GM23248 (cell line): ENCODE measurements at regions not wholly inside any gene's neighbourhood (a gene's known extent, or its start where the extent isn't known, plus 50 kb on each side); places are given as distances from the start of the nearest gene placed in this dataset.
A peak's percentile ranks its signal among the peaks of the same experiment; 100 is the strongest.

Source experiments
- DNase-seq: peaks from one replicate; pipeline ENCODE4 v3.0.0-alpha.2; 2015
- H2AFZ ChIP-seq: fragments of 200-600 bp; sonication (generic); 2 replicates; pipeline ENCODE4 v1.6.1; 2016; ENCODE audit warnings: antibody characterized with exemption
- H3F3A ChIP-seq: fragments of 200-600 bp; sonication (generic); 2 replicates; pipeline ENCODE4 v1.6.1; 2016; ENCODE audit warnings: mild to moderate bottlenecking, antibody characterized with exemption, mixed run types; ENCODE audit not compliant: insufficient read depth
- H3K27ac ChIP-seq: fragments of 200-600 bp; sonication (generic); 2 replicates; pipeline ENCODE4 v1.5.1; 2016; ENCODE audit warnings: mild to moderate bottlenecking
- H3K27me3 ChIP-seq: fragments of 200-600 bp; sonication (generic); replicated peaks from 2 replicates; pipeline ENCODE4 v1.6.1; 2016; ENCODE audit warnings: mild to moderate bottlenecking; ENCODE audit not compliant: insufficient read depth
- H3K36me3 ChIP-seq: fragments of 200-600 bp; sonication (generic); 2 replicates; pipeline ENCODE4 v1.6.1; 2016; ENCODE audit warnings: low read depth, mild to moderate bottlenecking
- H3K4me1 ChIP-seq: fragments of 200-600 bp; sonication (generic); 2 replicates; pipeline ENCODE4 v1.6.1; 2016; ENCODE audit warnings: mild to moderate bottlenecking; ENCODE audit not compliant: insufficient read depth
- H3K4me2 ChIP-seq: fragments of 200-600 bp; sonication (generic); one replicate; pipeline ENCODE4 v1.6.1; 2016; ENCODE audit warnings: mild to moderate bottlenecking; ENCODE audit not compliant: unreplicated experiment
- H3K4me3 ChIP-seq: fragments of 200-600 bp; sonication (generic); 2 replicates; pipeline ENCODE4 v1.5.1; 2016; ENCODE audit warnings: mild to moderate bottlenecking
- H3K79me2 ChIP-seq: fragments of 200-600 bp; sonication (generic); 2 replicates; pipeline ENCODE4 v1.6.1; 2016; ENCODE audit warnings: mild to moderate bottlenecking; ENCODE audit not compliant: insufficient read depth
- H3K9ac ChIP-seq: fragments of 200-600 bp; sonication (generic); 2 replicates; pipeline ENCODE4 v1.6.1; 2016; ENCODE audit warnings: mild to moderate bottlenecking
- H3K9me2 ChIP-seq: fragments of 200-600 bp; sonication (generic); 2 replicates; pipeline ENCODE4 v1.6.1; 2016; ENCODE audit warnings: mixed run types, mild to moderate bottlenecking, moderate library complexity; ENCODE audit not compliant: insufficient read depth
- H3K9me3 ChIP-seq: fragments of 200-600 bp; sonication (generic); one replicate; pipeline ENCODE4 v1.6.1; 2017; ENCODE audit warnings: low read depth
- H4K20me1 ChIP-seq: fragments of 200-600 bp; sonication (generic); 2 replicates; pipeline ENCODE4 v1.6.0; 2016; ENCODE audit not compliant: insufficient read depth
- EZH2 ChIP-seq: fragments of 200-600 bp; sonication (generic); IDR thresholded peaks from 2 replicates; pipeline ENCODE4 v1.6.1; 2018; ENCODE audit warnings: antibody characterized with exemption, mild to moderate bottlenecking; ENCODE audit not compliant: insufficient read depth, poor library complexity, severe bottlenecking
- EZH2phosphoT487 ChIP-seq: fragments of 200-600 bp; sonication (generic); IDR thresholded peaks from 2 replicates; pipeline ENCODE4 v1.6.1; 2018; ENCODE audit warnings: antibody characterized with exemption, moderate library complexity, mild to moderate bottlenecking, low read depth; ENCODE audit not compliant: insufficient read depth
- WGBS, 2 experiments: methylation state at CpG; one replicate each; pipeline ENCODE4 v1.1.6; 2015 to 2017; ENCODE audit warnings: low lambda C conversion rate in 2 of 2, low coverage in 1 of 2; ENCODE audit errors: missing lambda C conversion rate in 2 of 2; 5-methylcytosine and 5-hydroxymethylcytosine counted together
- in situ Hi-C: fragments of 300-500 bp; cut with MboI; formaldehyde crosslinking; loops from 2 replicates; pipeline ENCODE4 v1.15.0; 2020

- Histone ChIP-seq H3F3A (no peaks in the 10 kb centered on the region), H4K20me1 (no peaks in the 10 kb centered on the region), H3K4me1 (no peaks in the 10 kb centered on the region), H3K9me2 (no peaks in the 10 kb centered on the region), H2AFZ (peak overlapping the region; percentile 42; the same call in 1 of the 2 replicates), H3K4me3 (no peak overlapping the region), H3K79me2 (no peaks in the 10 kb centered on the region), H3K27me3 (no peaks in the 10 kb centered on the region), H3K9me3 (no peaks in the 10 kb centered on the region), H3K27ac (no peak overlapping the region), H3K36me3 (no peaks in the 10 kb centered on the region), H3K4me2 (peak overlapping the region; percentile 8), H3K9ac (no peak overlapping the region)
- 12% methylated on average over 8 of the region's 8 CpGs for WGBS, 2 experiments
- TF ChIP-seq EZH2 = no peak
- no peak for TF ChIP-seq EZH2phosphoT487
- in situ Hi-C loops = no loop called here
- peak; percentile 35 for DNase-seq
Measured at GRCh38 chr2:118614841-118615271, 232.6 kb downstream of the EN1 start.

DNA sequence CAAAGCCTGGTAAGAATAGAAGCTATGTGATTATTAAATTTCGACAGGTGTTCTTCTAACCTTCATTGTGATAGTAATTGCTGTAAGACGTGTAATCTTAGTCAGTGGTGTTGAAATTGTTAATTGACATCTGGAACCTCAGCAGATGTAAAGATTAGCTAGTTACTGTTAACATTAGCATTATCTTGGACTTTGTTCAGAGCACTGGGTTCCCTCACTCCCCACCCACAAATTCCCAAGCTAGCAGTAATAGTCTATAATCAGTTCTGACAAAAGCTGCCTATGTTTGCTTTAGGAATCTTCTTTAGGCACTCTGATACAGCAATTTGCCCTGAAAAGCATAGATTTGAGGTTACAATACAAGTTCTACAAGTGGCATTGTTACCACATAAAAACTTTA, 233.7 kb downstream of the EN1 start:
- no peak overlapping the region for H3K4me2 ChIP-seq

DNA sequence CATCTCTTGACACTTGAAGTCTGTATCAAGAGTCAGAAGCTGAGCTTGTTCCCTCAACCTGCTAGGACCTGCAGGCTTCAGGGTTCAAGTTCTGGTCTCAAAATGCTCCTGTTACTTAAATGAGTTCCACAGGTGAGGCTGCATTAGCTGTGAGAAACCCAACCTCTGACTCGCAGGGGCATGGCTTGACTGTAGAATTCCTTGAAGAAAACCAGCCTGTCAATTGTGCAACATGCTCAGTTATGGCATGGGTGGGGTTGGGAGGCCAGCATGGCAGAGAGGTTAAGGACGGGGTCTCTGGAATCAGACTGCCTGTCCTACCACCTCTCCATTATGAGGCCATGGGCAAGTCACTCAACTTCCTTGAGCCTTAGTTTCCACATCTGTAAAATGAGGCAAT, 235.8 kb downstream of the EN1 start:
- no peaks in the 10 kb centered on the region for H3K27me3 ChIP-seq
- no peaks in the 10 kb centered on the region for H3F3A ChIP-seq
- no peak overlapping the region for H3K27ac ChIP-seq
- no peaks in the 10 kb centered on the region for H3K9me3 ChIP-seq
- WGBS, 2 experiments = 58 to 63% methylated on average over 2 of the region's 2 CpGs
- H3K9ac ChIP-seq = no peak overlapping the region
- no peak overlapping the region for H3K4me3 ChIP-seq
- no peaks in the 10 kb centered on the region for H3K79me2 ChIP-seq
- no peak for TF ChIP-seq EZH2
- TF ChIP-seq EZH2phosphoT487 = no peak
- in situ Hi-C loops = no loop called here
- no peak for DNase-seq
- H3K4me1 ChIP-seq = no peaks in the 10 kb centered on the region
- H3K36me3 ChIP-seq = no peaks in the 10 kb centered on the region
- no peaks in the 10 kb centered on the region for H3K9me2 ChIP-seq
- H3K4me2 ChIP-seq = no peak overlapping the region
- no peaks in the 10 kb centered on the region for H4K20me1 ChIP-seq
- H2AFZ ChIP-seq = no peak overlapping the region

More for the DNA sequence above, 233.7 kb downstream of the EN1 start:
- TF ChIP-seq EZH2phosphoT487 = no peak
- TF ChIP-seq EZH2 = no peak
- H4K20me1 ChIP-seq = no peaks in the 10 kb centered on the region
- H2AFZ ChIP-seq = no peak overlapping the region
- H3K27me3 ChIP-seq = no peaks in the 10 kb centered on the region
- H3K9ac ChIP-seq = no peak overlapping the region
- no peaks in the 10 kb centered on the region for H3F3A ChIP-seq
- in situ Hi-C loops = no loop called here
- H3K9me2 ChIP-seq = no peaks in the 10 kb centered on the region
- no peak overlapping the region for H3K27ac ChIP-seq
- H3K36me3 ChIP-seq = no peaks in the 10 kb centered on the region
- H3K9me3 ChIP-seq = no peaks in the 10 kb centered on the region
- H3K79me2 ChIP-seq = no peaks in the 10 kb centered on the region
- DNase-seq = no peak
- WGBS, 2 experiments = 79 to 81% methylated on average over 2 of the region's 2 CpGs
- H3K4me1 ChIP-seq = no peaks in the 10 kb centered on the region
- no peak overlapping the region for H3K4me3 ChIP-seq

- WGBS, 2 experiments = 65 to 72% methylated on average over 4 of the region's 4 CpGs
- Histone ChIP-seq H3F3A (no peaks in the 10 kb centered on the region), H3K27ac (no peak overlapping the region)
Measured at GRCh38 chr2:118609138-118609537, 238.3 kb downstream of the EN1 start.

DNA sequence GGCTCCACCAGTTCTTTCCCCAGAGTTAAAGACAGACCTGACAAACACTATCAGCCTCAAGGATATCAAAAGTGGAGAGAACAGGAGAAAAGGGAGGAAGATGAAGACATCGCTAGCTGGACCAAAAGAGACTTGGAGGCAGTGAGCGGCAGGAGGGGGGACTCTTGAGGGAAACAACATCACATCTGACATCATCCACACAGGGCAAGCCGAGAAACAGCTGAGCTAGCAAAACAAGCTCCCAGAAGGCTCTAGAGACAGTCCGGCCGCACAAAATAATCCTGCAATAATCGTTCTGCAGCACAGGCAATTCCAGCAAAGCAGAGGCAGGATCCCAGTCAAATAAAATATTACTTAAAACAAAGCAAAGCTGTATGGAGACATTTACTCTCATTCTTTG, 239.8 kb downstream of the EN1 start:
- Histone ChIP-seq H3K4me3 (no peak overlapping the region), H3K9me3 (no peaks in the 10 kb centered on the region), H3K4me1 (no peaks in the 10 kb centered on the region), H3K9ac (no peak overlapping the region), H3F3A (no peaks in the 10 kb centered on the region), H2AFZ (no peak overlapping the region), H3K36me3 (no peaks in the 10 kb centered on the region), H3K9me2 (no peaks in the 10 kb centered on the region), H3K79me2 (no peaks in the 10 kb centered on the region), H4K20me1 (no peaks in the 10 kb centered on the region), H3K27ac (no peak overlapping the region), H3K4me2 (no peak overlapping the region), H3K27me3 (peaks cover 13% of the 10 kb centered on the region; the same call in 1 of the 2 replicates)
- DNase-seq = peak; percentile 17
- TF ChIP-seq EZH2 (no peak), EZH2phosphoT487 (no peak)
- WGBS, 2 experiments = 20 to 28% methylated on average over 6 of the region's 6 CpGs
- in situ Hi-C loops = no loop called here

More at GRCh38 chr2:118609138-118609537, 238.3 kb downstream of the EN1 start:
- Histone ChIP-seq H3K9me2 (no peaks in the 10 kb centered on the region), H3K4me1 (no peaks in the 10 kb centered on the region), H4K20me1 (no peaks in the 10 kb centered on the region), H3K9me3 (no peaks in the 10 kb centered on the region), H3K4me3 (no peak overlapping the region), H2AFZ (no peak overlapping the region), H3K79me2 (no peaks in the 10 kb centered on the region), H3K27me3 (peaks cover 13% of the 10 kb centered on the region; the same call in 1 of the 2 replicates), H3K4me2 (no peak overlapping the region), H3K9ac (no peak overlapping the region), H3K36me3 (no peaks in the 10 kb centered on the region)
- no peak for TF ChIP-seq EZH2phosphoT487
- no peak for TF ChIP-seq EZH2
- in situ Hi-C loops = no loop called here
- DNase-seq = peak; percentile 25
